Prostate gland (tissue), 2 donors: ENCODE measurements at regions not wholly inside any gene's neighbourhood (a gene's known extent, or its start where the extent isn't known, plus 50 kb on each side); places are given as distances from the start of the nearest gene placed in this dataset.

Experiments used
- POLR2A ChIP-seq: fragments of 450-650 bp; IDR thresholded peaks from one replicate; pipeline ENCODE4 v1.6.1; 2016; ENCODE audit warnings: antibody characterized with exemption, mild to moderate bottlenecking
- TF ChIP-seq, protein P1 (sequence below), 4 experiments: fragments of 200-600 bp in 2 of 4; fragments of 450-650 bp in 2 of 4; sonication (generic) in 2 of 4; IDR thresholded peaks; 1 replicate in 3 of 4; 2 replicates in 1 of 4; pipeline ENCODE4 v1.5.1; 2016 to 2019; ENCODE audit warnings: antibody characterized with exemption in 4 of 4, mild to moderate bottlenecking in 2 of 4, moderate library complexity in 2 of 4

- TF ChIP-seq, protein P1, sequence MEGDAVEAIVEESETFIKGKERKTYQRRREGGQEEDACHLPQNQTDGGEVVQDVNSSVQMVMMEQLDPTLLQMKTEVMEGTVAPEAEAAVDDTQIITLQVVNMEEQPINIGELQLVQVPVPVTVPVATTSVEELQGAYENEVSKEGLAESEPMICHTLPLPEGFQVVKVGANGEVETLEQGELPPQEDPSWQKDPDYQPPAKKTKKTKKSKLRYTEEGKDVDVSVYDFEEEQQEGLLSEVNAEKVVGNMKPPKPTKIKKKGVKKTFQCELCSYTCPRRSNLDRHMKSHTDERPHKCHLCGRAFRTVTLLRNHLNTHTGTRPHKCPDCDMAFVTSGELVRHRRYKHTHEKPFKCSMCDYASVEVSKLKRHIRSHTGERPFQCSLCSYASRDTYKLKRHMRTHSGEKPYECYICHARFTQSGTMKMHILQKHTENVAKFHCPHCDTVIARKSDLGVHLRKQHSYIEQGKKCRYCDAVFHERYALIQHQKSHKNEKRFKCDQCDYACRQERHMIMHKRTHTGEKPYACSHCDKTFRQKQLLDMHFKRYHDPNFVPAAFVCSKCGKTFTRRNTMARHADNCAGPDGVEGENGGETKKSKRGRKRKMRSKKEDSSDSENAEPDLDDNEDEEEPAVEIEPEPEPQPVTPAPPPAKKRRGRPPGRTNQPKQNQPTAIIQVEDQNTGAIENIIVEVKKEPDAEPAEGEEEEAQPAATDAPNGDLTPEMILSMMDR (IDR thresholded peaks at IDR 0.05), result no peak
- TF ChIP-seq POLR2A, result no peak
Observed at GRCh38 chr11:80281194-80281593, 840.4 kb upstream of the TENM4 start.
